ENCODE measurements at regions not wholly inside any gene's neighbourhood (a gene's known extent, or its start where the extent isn't known, plus 50 kb on each side); places are given as distances from the start of the nearest gene placed in this dataset.

DNA sequence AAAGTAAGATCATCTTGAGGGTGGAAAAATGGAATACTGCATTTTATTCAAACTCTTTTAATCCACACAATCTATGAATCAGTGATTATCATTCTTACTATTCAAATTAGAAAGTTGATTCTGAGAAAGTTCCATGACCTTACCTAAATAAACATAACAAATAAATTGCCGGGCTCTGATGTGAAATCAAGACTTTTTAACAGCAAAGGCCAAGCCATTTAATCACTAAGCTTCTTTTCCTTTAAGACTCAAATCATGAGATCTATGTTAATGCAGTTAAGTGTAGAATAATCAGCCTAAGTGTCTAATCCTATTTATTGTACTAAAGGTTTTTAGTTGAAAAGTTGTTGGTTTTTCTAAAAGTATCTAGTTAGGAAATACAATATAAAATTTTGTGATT is 857.0 kb downstream of the SI start:
- Mint-ChIP-seq H3K9me3 (ENCODE audit: insufficient read depth) (no peaks in the 10 kb centered on the region), H3K27me3 (no peaks in the 10 kb centered on the region), H3K4me1 (no peaks in the 10 kb centered on the region), H3K4me3 (no peak overlapping the region), H3K27ac (no peak overlapping the region)
- H2AFZ ChIP-seq (ENCODE audit: insufficient read depth, low read depth, low read length, poor library complexity, severe bottlenecking): no peak overlapping the region
- H3K4me1 ChIP-seq (ENCODE audit: control insufficient read depth in 2 of 2, insufficient read depth in 2 of 2, low read length in 2 of 2): no peaks in the 10 kb centered on the region
- H3K79me2 ChIP-seq (ENCODE audit: control insufficient read depth, insufficient read depth, low read length): no peaks in the 10 kb centered on the region
- ATAC-seq (ENCODE audit: low read depth) (no peak), DNase-seq (no peak)
- intact Hi-C loops (cut with micrococcal nuclease): no loop called here
- no peak overlapping the region for H3K9ac ChIP-seq (ENCODE audit: low read length)
- no peak overlapping the region for H3K4me2 ChIP-seq (replicated peaks; ENCODE audit: low read depth, low read length, poor library complexity, severe bottlenecking)
- H4K20me1 ChIP-seq (ENCODE audit: control insufficient read depth, insufficient read depth, low read length, poor library complexity, severe bottlenecking): no peaks in the 10 kb centered on the region
- H3K9me3 ChIP-seq (ENCODE audit: control extremely low read depth in 1 of 3, control insufficient read depth in 2 of 3, insufficient read depth in 1 of 3, low read length in 2 of 3): peaks cover 0 to 5% (median 2%) of the 10 kb centered on the region in 3 donors
- H3K36me3 ChIP-seq (replicated peaks in 1 of 2; ENCODE audit: control extremely low read depth in 1 of 2, control insufficient read depth in 1 of 2, extremely low read depth in 1 of 2, insufficient read depth in 2 of 2, low read length in 1 of 2): no peaks in the 10 kb centered on the region
- WGBS (ENCODE audit: insufficient coverage): no CpG with 5 or more reads among the region's 1 CpG
- H3K27ac ChIP-seq (ENCODE audit: low read length in 2 of 2): no peak overlapping the region
- no peaks in the 10 kb centered on the region for H3K27me3 ChIP-seq (replicated peaks in 1 of 4; ENCODE audit: control extremely low read depth in 1 of 4, control insufficient read depth in 3 of 4, insufficient read depth in 4 of 4, low read length in 3 of 4)
- no peak for TF ChIP-seq EZH2 (IDR thresholded peaks at IDR 0.05; ENCODE audit: borderline replicate concordance, insufficient read depth, low read depth, low read length, poor library complexity, severe bottlenecking)
- TF ChIP-seq, protein P1, sequence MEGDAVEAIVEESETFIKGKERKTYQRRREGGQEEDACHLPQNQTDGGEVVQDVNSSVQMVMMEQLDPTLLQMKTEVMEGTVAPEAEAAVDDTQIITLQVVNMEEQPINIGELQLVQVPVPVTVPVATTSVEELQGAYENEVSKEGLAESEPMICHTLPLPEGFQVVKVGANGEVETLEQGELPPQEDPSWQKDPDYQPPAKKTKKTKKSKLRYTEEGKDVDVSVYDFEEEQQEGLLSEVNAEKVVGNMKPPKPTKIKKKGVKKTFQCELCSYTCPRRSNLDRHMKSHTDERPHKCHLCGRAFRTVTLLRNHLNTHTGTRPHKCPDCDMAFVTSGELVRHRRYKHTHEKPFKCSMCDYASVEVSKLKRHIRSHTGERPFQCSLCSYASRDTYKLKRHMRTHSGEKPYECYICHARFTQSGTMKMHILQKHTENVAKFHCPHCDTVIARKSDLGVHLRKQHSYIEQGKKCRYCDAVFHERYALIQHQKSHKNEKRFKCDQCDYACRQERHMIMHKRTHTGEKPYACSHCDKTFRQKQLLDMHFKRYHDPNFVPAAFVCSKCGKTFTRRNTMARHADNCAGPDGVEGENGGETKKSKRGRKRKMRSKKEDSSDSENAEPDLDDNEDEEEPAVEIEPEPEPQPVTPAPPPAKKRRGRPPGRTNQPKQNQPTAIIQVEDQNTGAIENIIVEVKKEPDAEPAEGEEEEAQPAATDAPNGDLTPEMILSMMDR (IDR thresholded peaks at IDR 0.05): no peak
- CTCF ChIA-PET: no interaction called here
- POLR2A ChIA-PET: no interaction called here
- H3K4me3 ChIP-seq (ENCODE audit: control extremely low read depth in 1 of 5, extremely low read depth in 1 of 5, insufficient read depth in 1 of 5, low read depth in 2 of 5, low read length in 4 of 5): no peak overlapping the region

DNA sequence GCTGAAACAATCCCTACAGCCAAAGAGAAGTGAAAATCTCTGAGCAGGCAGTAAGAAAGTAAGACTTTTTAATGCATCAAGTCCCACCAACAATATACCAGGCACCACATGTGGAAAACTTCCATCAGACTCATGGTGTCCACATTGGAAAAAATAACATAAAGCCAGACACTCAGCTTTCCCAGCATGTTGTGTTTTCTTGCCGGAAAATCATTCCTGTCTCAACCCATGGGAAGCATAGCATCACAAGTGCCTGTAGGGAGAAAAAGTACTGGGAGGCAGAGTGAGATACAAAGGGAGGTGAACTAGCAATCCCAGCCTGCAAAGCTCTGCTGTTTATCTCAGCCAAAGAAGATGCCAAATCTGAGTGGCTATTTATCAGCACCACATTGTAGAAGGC is 868.9 kb downstream of the SI start:
- intact Hi-C loops (cut with micrococcal nuclease): no loop called here
- Histone ChIP-seq H2AFZ (ENCODE audit: insufficient read depth, low read depth, low read length, poor library complexity, severe bottlenecking) (no peak overlapping the region), H3K79me2 (ENCODE audit: control insufficient read depth, insufficient read depth, low read length) (no peaks in the 10 kb centered on the region), H4K20me1 (ENCODE audit: control insufficient read depth, insufficient read depth, low read length, poor library complexity, severe bottlenecking) (no peaks in the 10 kb centered on the region), H3K27me3 (replicated peaks in 1 of 4; ENCODE audit: control extremely low read depth in 1 of 4, control insufficient read depth in 3 of 4, insufficient read depth in 4 of 4, low read length in 3 of 4) (no peaks in the 10 kb centered on the region), H3K4me3 (ENCODE audit: control extremely low read depth in 1 of 5, extremely low read depth in 1 of 5, insufficient read depth in 1 of 5, low read depth in 2 of 5, low read length in 4 of 5) (no peak overlapping the region), H3K4me2 (replicated peaks; ENCODE audit: low read depth, low read length, poor library complexity, severe bottlenecking) (no peak overlapping the region), H3K27ac (ENCODE audit: low read length in 2 of 2) (no peak overlapping the region), H3K9me3 (ENCODE audit: control extremely low read depth in 1 of 3, control insufficient read depth in 2 of 3, insufficient read depth in 1 of 3, low read length in 2 of 3) (no peaks in the 10 kb centered on the region), H3K4me1 (ENCODE audit: control insufficient read depth in 2 of 2, insufficient read depth in 2 of 2, low read length in 2 of 2) (no peaks in the 10 kb centered on the region), H3K36me3 (replicated peaks in 1 of 2; ENCODE audit: control extremely low read depth in 1 of 2, control insufficient read depth in 1 of 2, extremely low read depth in 1 of 2, insufficient read depth in 2 of 2, low read length in 1 of 2) (no peaks in the 10 kb centered on the region), H3K9ac (ENCODE audit: low read length) (no peak overlapping the region)
- POLR2A ChIA-PET: no interaction called here
- no CpG with 5 or more reads among the region's 1 CpG for WGBS (ENCODE audit: insufficient coverage)
- Mint-ChIP-seq H3K27ac (no peak overlapping the region), H3K27me3 (no peaks in the 10 kb centered on the region), H3K4me3 (no peak overlapping the region), H3K9me3 (ENCODE audit: insufficient read depth) (no peaks in the 10 kb centered on the region), H3K4me1 (no peaks in the 10 kb centered on the region)
- DNase-seq: no peak
- CTCF ChIA-PET: no interaction called here
- TF ChIP-seq EZH2 (IDR thresholded peaks at IDR 0.05; ENCODE audit: borderline replicate concordance, insufficient read depth, low read depth, low read length, poor library complexity, severe bottlenecking): no peak
- TF ChIP-seq, protein P1 (IDR thresholded peaks at IDR 0.05): no peak
- ATAC-seq (ENCODE audit: low read depth): no peak

All from B cell (primary cell).